ENCODE measurements at regions not wholly inside any gene's neighbourhood (a gene's known extent, or its start where the extent isn't known, plus 50 kb on each side); places are given as distances from the start of the nearest gene placed in this dataset.
"Not testable (repeated sequence)": the region's sequence is repeated elsewhere in the genome, so short reads cannot be mapped to it uniquely, and the experiment has no call there.

DNA sequence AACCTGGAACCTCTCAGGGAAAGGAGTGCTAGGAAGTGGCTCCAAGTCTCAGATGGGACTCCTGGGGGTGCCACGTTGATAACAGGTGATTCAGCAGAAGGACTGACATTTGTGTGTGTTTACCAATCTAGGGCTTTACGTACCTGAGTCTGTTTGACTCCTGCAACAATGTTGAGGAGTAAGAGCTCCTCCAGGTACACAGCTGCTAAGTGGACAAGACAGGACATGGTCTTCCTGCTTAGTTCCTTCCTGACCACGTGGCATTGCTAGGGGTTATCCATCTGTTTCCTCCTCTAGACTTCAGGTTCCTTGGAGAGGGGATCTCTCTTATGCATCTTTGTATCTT is 164.5 kb upstream of the SLC24A3 start:
- no peaks in the 10 kb centered on the region for H3K9me3 ChIP-seq (ENCODE audit: control insufficient read depth in 1 of 2, low read length in 2 of 2)
- H3K9ac ChIP-seq (ENCODE audit: low read depth in 1 of 2, low read length in 2 of 2) = no peak overlapping the region
- H3K4me1 ChIP-seq (ENCODE audit: control insufficient read depth in 1 of 2, insufficient read depth in 2 of 2, low read length in 2 of 2) = peaks cover 10 to 12% of the 10 kb centered on the region in 2 donors
- H3K4me3 ChIP-seq (ENCODE audit: low read depth in 1 of 2, low read length in 2 of 2) = no peak overlapping the region
- no peaks in the 10 kb centered on the region for H3K27me3 ChIP-seq (ENCODE audit: control insufficient read depth in 1 of 2, insufficient read depth in 2 of 2, low read length in 2 of 2)
- H3K27ac ChIP-seq (ENCODE audit: low read depth, low read length) = no peak overlapping the region
- H3K36me3 ChIP-seq (ENCODE audit: control insufficient read depth in 1 of 2, insufficient read depth in 2 of 2, low read length in 2 of 2) = no peaks in the 10 kb centered on the region

DNA sequence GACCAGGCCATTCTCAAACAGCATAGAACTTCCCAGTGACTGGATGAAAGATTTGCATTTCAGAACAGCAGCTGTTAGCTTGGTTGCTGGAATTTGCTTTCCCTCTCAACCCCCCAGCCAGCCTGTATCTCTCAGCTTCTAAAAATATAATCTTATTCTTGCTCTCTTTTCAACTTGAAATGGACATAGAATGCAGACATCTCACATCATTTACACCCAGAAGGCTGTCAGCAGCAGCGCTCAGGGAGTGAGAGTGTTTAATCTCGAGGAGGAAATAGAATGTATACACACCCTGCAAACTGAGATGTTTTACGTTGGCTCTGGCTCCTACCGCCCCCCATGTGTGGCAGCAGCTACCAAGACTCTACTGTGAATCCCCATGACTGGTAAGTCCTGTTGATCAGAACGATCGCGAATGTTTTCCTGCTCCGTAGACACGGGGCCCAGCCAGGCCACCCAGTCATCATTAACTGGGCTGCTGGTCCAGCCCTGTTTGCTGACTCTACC is 163.4 kb upstream of the SLC24A3 start:
- H3K27me3 ChIP-seq (ENCODE audit: control insufficient read depth in 1 of 2, insufficient read depth in 2 of 2, low read length in 2 of 2) = no peaks in the 10 kb centered on the region
- no peaks in the 10 kb centered on the region for H3K9me3 ChIP-seq (ENCODE audit: control insufficient read depth in 1 of 2, low read length in 2 of 2)
- H3K27ac ChIP-seq (ENCODE audit: low read depth, low read length) = no peak overlapping the region
- no peak overlapping the region for H3K9ac ChIP-seq (ENCODE audit: low read depth in 1 of 2, low read length in 2 of 2)
- H3K36me3 ChIP-seq (ENCODE audit: control insufficient read depth in 1 of 2, insufficient read depth in 2 of 2, low read length in 2 of 2) = no peaks in the 10 kb centered on the region
- H3K4me3 ChIP-seq (ENCODE audit: low read depth in 1 of 2, low read length in 2 of 2) = no peak overlapping the region
- H3K4me1 ChIP-seq (ENCODE audit: control insufficient read depth in 1 of 2, insufficient read depth in 2 of 2, low read length in 2 of 2) = peaks cover 10 to 12% of the 10 kb centered on the region in 2 donors

DNA sequence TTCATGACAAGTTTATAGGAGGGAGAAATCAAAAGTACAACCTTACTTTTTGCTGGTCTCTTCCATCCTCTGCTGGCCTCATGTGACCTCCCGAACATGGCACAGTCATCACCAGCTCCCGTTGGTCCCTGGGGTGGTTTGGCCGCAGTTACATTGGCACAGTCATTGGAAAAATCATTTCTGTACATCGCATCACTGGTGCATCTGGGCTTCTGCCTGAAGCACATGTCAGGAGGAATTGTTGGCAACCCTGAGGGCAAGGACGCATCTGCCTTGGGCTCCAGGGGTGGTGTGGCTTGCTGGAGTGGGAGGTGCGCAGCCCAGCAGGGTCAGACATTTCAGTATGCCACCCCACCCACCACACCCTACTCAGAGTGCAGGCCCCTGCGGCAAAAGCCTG is 162.9 kb upstream of the SLC24A3 start:
- Histone ChIP-seq H3K27me3 (ENCODE audit: control insufficient read depth in 1 of 2, insufficient read depth in 2 of 2, low read length in 2 of 2) (no peaks in the 10 kb centered on the region), H3K36me3 (ENCODE audit: control insufficient read depth in 1 of 2, insufficient read depth in 2 of 2, low read length in 2 of 2) (no peaks in the 10 kb centered on the region), H3K9me3 (ENCODE audit: control insufficient read depth in 1 of 2, low read length in 2 of 2) (no peaks in the 10 kb centered on the region), H3K4me1 (ENCODE audit: control insufficient read depth in 1 of 2, insufficient read depth in 2 of 2, low read length in 2 of 2) (peaks cover 10 to 12% of the 10 kb centered on the region in 2 donors), H3K4me3 (ENCODE audit: low read depth in 1 of 2, low read length in 2 of 2) (no peak overlapping the region), H3K27ac (ENCODE audit: low read depth, low read length) (no peak overlapping the region), H3K9ac (ENCODE audit: low read depth in 1 of 2, low read length in 2 of 2) (no peak overlapping the region)

DNA sequence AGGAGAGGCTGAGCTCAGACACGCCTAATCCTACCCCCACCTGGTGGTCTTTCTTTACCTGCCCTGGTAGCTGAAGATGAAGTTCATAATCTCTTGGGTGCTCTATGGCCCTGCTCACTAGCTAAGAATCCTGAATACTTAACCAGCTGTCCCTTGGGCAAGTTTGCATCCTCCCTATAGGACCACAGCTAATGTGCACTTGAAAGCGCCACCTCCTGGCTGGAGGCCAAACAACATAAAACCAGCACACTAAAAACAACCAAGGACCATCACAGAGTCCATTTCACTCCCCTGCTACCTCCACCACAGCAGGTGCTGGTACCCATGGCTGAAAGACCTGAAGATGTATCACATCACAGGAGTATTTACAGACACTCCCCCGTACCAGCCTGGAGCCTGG is 155.5 kb upstream of the SLC24A3 start:
- peaks cover 0 to 2% of the 10 kb centered on the region in 2 donors for H3K9me3 ChIP-seq (ENCODE audit: control insufficient read depth in 1 of 2, low read length in 2 of 2)
- no peaks in the 10 kb centered on the region for H3K36me3 ChIP-seq (ENCODE audit: control insufficient read depth in 1 of 2, insufficient read depth in 2 of 2, low read length in 2 of 2)
- H3K27ac ChIP-seq (ENCODE audit: low read depth, low read length) = no peak overlapping the region
- no peaks in the 10 kb centered on the region for H3K27me3 ChIP-seq (ENCODE audit: control insufficient read depth in 1 of 2, insufficient read depth in 2 of 2, low read length in 2 of 2)
- no peaks in the 10 kb centered on the region for H3K4me1 ChIP-seq (ENCODE audit: control insufficient read depth in 1 of 2, insufficient read depth in 2 of 2, low read length in 2 of 2)
- no peak overlapping the region for H3K4me3 ChIP-seq (ENCODE audit: low read depth in 1 of 2, low read length in 2 of 2)
- no peak overlapping the region for H3K9ac ChIP-seq (ENCODE audit: low read depth in 1 of 2, low read length in 2 of 2)

DNA sequence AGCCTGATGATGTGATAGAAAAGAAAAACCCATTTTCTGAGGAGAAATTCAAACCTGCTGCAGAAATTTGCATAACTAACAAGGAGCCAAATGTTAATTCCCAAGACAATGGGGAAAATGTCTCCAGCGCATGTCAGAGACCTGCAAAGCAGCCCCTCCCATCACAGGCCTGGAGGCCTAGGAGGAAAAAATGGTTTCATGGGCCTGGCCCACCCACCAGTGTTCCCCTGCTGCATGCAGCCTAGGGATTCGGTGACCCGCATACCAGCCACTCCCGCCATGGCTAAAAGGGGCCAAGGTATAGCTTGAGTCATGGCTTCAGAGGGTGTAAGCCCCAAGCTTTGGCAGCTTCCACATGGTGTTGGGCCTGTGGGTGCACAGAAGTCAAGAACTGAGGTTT is 147.7 kb upstream of the SLC24A3 start:
- H3K27ac ChIP-seq (ENCODE audit: low read depth, low read length); H3K27me3 ChIP-seq (ENCODE audit: control insufficient read depth in 1 of 2, insufficient read depth in 2 of 2, low read length in 2 of 2); H3K36me3 ChIP-seq (ENCODE audit: control insufficient read depth in 1 of 2, insufficient read depth in 2 of 2, low read length in 2 of 2); H3K9ac ChIP-seq (ENCODE audit: low read depth in 1 of 2, low read length in 2 of 2); H3K4me3 ChIP-seq (ENCODE audit: low read depth in 1 of 2, low read length in 2 of 2); H3K4me1 ChIP-seq (ENCODE audit: control insufficient read depth in 1 of 2, insufficient read depth in 2 of 2, low read length in 2 of 2): not testable (repeated sequence)
- peaks cover 8 to 13% of the 10 kb centered on the region in 2 donors for H3K9me3 ChIP-seq (ENCODE audit: control insufficient read depth in 1 of 2, low read length in 2 of 2)

DNA sequence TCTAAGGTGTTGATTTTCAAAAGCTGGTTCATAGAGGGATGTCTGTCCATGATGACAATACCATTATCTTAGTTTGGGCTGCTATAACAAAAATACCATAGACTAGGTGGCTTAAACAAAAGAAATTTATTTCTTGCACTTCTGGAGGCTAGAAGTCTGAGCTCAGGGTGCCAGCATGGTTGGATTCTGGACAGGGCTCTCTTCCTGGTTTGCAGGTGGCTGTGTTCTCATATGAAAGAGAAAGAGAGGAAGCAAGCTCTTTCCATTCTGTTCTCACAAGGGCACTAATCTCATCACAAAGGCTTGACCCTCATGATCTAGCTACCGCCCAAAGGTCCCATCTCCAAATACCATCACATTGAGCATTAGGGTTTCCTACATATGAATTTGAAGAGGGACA is 144.5 kb upstream of the SLC24A3 start:
- Histone ChIP-seq H3K4me1 (ENCODE audit: control insufficient read depth in 1 of 2, insufficient read depth in 2 of 2, low read length in 2 of 2) (no peaks in the 10 kb centered on the region), H3K9me3 (ENCODE audit: control insufficient read depth in 1 of 2, low read length in 2 of 2) (peaks cover 8 to 11% of the 10 kb centered on the region in 2 donors), H3K27ac (ENCODE audit: low read depth, low read length) (no peak overlapping the region), H3K9ac (ENCODE audit: low read depth in 1 of 2, low read length in 2 of 2) (no peak overlapping the region), H3K36me3 (ENCODE audit: control insufficient read depth in 1 of 2, insufficient read depth in 2 of 2, low read length in 2 of 2) (no peaks in the 10 kb centered on the region), H3K4me3 (ENCODE audit: low read depth in 1 of 2, low read length in 2 of 2) (no peak overlapping the region), H3K27me3 (ENCODE audit: control insufficient read depth in 1 of 2, insufficient read depth in 2 of 2, low read length in 2 of 2) (no peaks in the 10 kb centered on the region)

DNA sequence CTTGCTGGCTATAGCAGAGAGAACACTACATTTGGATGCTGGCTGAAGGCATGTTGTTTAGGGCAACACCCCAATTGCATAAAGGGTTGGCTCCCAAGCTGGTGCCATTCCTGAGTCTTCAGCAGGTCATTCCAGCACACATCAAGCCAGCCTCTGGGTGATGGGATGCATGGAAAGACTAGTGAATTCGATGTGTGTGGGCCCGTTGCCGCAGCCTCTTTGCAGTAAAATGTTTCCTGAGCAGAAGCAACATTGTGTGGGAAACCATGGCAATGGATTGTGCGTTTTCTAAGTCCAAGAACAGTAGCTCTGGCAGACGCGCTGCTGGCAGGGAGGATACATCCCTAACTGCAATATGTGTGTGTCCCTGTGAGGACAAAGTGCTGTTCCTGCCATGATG is 142.4 kb upstream of the SLC24A3 start:
- Histone ChIP-seq H3K27ac (ENCODE audit: low read depth, low read length) (no peak overlapping the region), H3K27me3 (ENCODE audit: control insufficient read depth in 1 of 2, insufficient read depth in 2 of 2, low read length in 2 of 2) (no peaks in the 10 kb centered on the region), H3K4me3 (ENCODE audit: low read depth in 1 of 2, low read length in 2 of 2) (no peak overlapping the region), H3K36me3 (ENCODE audit: control insufficient read depth in 1 of 2, insufficient read depth in 2 of 2, low read length in 2 of 2) (no peaks in the 10 kb centered on the region), H3K4me1 (ENCODE audit: control insufficient read depth in 1 of 2, insufficient read depth in 2 of 2, low read length in 2 of 2) (no peaks in the 10 kb centered on the region), H3K9me3 (ENCODE audit: control insufficient read depth in 1 of 2, low read length in 2 of 2) (peaks cover 3 to 8% of the 10 kb centered on the region in 2 donors), H3K9ac (ENCODE audit: low read depth in 1 of 2, low read length in 2 of 2) (no peak overlapping the region)

DNA sequence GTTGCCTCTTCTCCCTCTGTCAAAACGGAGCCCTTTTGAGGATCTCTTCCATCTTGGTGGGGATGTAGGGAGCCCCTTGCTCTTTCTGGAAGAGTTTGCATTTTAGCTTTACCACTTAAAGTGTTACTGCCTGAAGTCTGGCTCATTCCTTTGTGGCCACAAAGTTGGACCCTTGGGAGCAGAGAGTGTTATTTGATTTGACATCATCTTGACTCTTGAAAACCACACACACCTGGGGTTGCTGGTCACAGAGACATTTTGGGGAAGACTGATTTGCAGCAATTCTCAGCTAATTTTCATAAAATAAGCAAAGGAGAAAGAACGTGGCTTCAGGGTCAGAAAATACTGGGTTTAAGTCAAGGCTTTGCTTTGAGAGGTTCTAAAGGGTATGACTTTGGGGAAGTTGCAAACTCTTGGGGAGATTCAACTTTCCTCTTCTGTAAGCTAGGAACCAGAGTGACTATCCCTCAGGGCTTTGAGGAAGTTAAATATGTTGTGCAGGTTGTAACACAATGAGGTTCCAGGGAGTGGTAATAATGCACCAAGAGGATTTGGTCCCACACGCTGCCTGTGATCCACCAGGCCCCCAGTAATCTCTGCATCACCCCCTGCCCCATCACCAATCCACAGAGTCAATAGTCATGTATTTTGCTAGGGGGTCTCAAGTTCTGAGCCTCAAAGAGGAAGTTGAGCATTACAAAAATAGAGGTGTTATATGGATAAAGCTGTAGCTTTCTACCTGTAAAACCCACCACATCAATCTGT is 141.6 kb upstream of the SLC24A3 start:
- Histone ChIP-seq H3K36me3 (ENCODE audit: control insufficient read depth in 1 of 2, insufficient read depth in 2 of 2, low read length in 2 of 2) (no peaks in the 10 kb centered on the region), H3K9ac (ENCODE audit: low read depth in 1 of 2, low read length in 2 of 2) (no peak overlapping the region), H3K9me3 (ENCODE audit: control insufficient read depth in 1 of 2, low read length in 2 of 2) (peaks cover 0 to 3% of the 10 kb centered on the region in 2 donors), H3K4me1 (ENCODE audit: control insufficient read depth in 1 of 2, insufficient read depth in 2 of 2, low read length in 2 of 2) (no peaks in the 10 kb centered on the region), H3K4me3 (ENCODE audit: low read depth in 1 of 2, low read length in 2 of 2) (no peak overlapping the region), H3K27ac (ENCODE audit: low read depth, low read length) (no peak overlapping the region), H3K27me3 (ENCODE audit: control insufficient read depth in 1 of 2, insufficient read depth in 2 of 2, low read length in 2 of 2) (no peaks in the 10 kb centered on the region)

DNA sequence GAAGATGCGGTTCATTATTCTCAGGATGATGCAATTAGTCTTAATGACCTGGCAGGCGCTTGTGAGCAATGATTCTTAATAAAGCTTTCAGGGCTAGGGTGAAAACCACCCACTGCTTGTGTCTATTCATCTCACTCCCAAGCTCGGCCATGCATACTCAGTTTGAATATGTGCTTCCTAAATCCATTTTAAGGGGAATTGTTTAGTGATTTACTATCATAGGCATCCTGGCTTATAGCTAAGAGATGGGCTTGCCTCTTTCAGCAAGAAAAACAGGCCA is 141.1 kb upstream of the SLC24A3 start:
- no peaks in the 10 kb centered on the region for H3K4me1 ChIP-seq (ENCODE audit: control insufficient read depth in 1 of 2, insufficient read depth in 2 of 2, low read length in 2 of 2)
- no peak overlapping the region for H3K27ac ChIP-seq (ENCODE audit: low read depth, low read length)
- H3K9ac ChIP-seq (ENCODE audit: low read depth in 1 of 2, low read length in 2 of 2) = no peak overlapping the region
- peaks cover 0 to under 1% of the 10 kb centered on the region in 2 donors for H3K9me3 ChIP-seq (ENCODE audit: control insufficient read depth in 1 of 2, low read length in 2 of 2)
- no peaks in the 10 kb centered on the region for H3K27me3 ChIP-seq (ENCODE audit: control insufficient read depth in 1 of 2, insufficient read depth in 2 of 2, low read length in 2 of 2)
- no peak overlapping the region for H3K4me3 ChIP-seq (ENCODE audit: low read depth in 1 of 2, low read length in 2 of 2)
- H3K36me3 ChIP-seq (ENCODE audit: control insufficient read depth in 1 of 2, insufficient read depth in 2 of 2, low read length in 2 of 2) = no peaks in the 10 kb centered on the region

DNA sequence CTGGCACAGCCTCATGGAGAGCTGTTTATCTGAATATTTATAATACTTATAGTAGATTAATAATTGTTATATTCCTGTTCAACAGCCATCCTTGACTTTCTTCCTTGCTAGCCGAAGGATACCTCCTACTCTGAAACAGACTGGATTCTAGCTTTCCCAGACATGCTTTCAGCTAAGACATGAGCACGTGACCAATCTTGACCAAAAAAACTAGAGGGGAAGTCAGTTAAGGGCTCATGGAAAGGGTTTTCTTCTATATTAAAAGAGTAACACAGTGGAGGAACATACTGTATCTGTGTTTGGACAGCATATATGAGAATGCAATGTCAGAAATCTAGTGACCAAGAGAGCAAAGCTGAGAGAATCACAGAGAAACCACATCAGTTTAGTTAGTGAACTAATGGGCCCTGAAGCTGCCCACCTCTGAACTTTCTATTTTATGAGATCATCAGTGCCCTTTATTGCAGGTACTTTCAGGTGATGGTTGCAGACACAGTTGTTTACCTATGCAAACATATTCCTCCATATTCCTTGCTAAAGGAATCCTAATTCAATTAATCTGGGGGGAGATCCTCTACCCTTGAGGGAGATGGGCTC is 140.4 kb upstream of the SLC24A3 start:
- no peaks in the 10 kb centered on the region for H3K27me3 ChIP-seq (ENCODE audit: control insufficient read depth in 1 of 2, insufficient read depth in 2 of 2, low read length in 2 of 2)
- no peak overlapping the region for H3K9ac ChIP-seq (ENCODE audit: low read depth in 1 of 2, low read length in 2 of 2)
- H3K27ac ChIP-seq (ENCODE audit: low read depth, low read length) = no peak overlapping the region
- H3K9me3 ChIP-seq (ENCODE audit: control insufficient read depth in 1 of 2, low read length in 2 of 2) = no peaks in the 10 kb centered on the region
- no peak overlapping the region for H3K4me3 ChIP-seq (ENCODE audit: low read depth in 1 of 2, low read length in 2 of 2)
- no peaks in the 10 kb centered on the region for H3K36me3 ChIP-seq (ENCODE audit: control insufficient read depth in 1 of 2, insufficient read depth in 2 of 2, low read length in 2 of 2)
- H3K4me1 ChIP-seq (ENCODE audit: control insufficient read depth in 1 of 2, insufficient read depth in 2 of 2, low read length in 2 of 2) = no peaks in the 10 kb centered on the region
